Stimulated activated naive CD4-positive, alpha-beta T cell (primary cell): ENCODE measurements at regions not wholly inside any gene's neighbourhood (a gene's known extent, or its start where the extent isn't known, plus 50 kb on each side); places are given as distances from the start of the nearest gene placed in this dataset.
"Not testable (repeated sequence)": the region's sequence is repeated elsewhere in the genome, so short reads cannot be mapped to it uniquely, and the experiment has no call there.

Experiments
- DNase-seq, 6 experiments: peaks; one replicate each; lab custom pipeline; 2025; lab: John Stamatoyannopoulos, UW

- no peak for DNase-seq
These were observed 110.9 kb downstream of the FHIP1A start for GRCh38 chr4:151519728-151520415.

- no peak for DNase-seq
These were observed 114.0 kb downstream of the FHIP1A start for GRCh38 chr4:151522866-151523519.

- no peak for DNase-seq
These were observed 115.6 kb downstream of the FHIP1A start for GRCh38 chr4:151524610-151525009.

- DNase-seq = not testable (repeated sequence)
These were observed 117.5 kb downstream of the FHIP1A start for GRCh38 chr4:151526489-151526888.

- no peak for DNase-seq
These were observed 118.7 kb downstream of the FHIP1A start for GRCh38 chr4:151527699-151528098.

- no peak for DNase-seq
These were observed 120.2 kb downstream of the FHIP1A start for GRCh38 chr4:151529187-151529586.

GRCh38 chr4:151530230-151530629 lies 121.3 kb downstream of the FHIP1A start:
- no peak for DNase-seq

- no peak for DNase-seq
These were observed 121.8 kb downstream of the FHIP1A start for GRCh38 chr4:151530783-151531182.

- no peak for DNase-seq
These were observed 123.2 kb downstream of the FHIP1A start for GRCh38 chr4:151532001-151532708.

- no peak for DNase-seq
These were observed 125.2 kb downstream of the FHIP1A start for GRCh38 chr4:151534195-151534594.

GRCh38 chr4:151535366-151535765 lies 126.4 kb downstream of the FHIP1A start:
- DNase-seq = no peak

GRCh38 chr4:151537687-151538086 lies 128.7 kb downstream of the FHIP1A start:
- DNase-seq = no peak

- DNase-seq = no peak
These were observed 130.0 kb downstream of the FHIP1A start for GRCh38 chr4:151538963-151539362.

- no peak for DNase-seq
These were observed 131.9 kb downstream of the FHIP1A start for GRCh38 chr4:151540728-151541388.

GRCh38 chr4:151541389-151542071 lies 132.6 kb downstream of the FHIP1A start:
- DNase-seq = no peak

GRCh38 chr4:151548708-151549107 lies 139.7 kb downstream of the FHIP1A start:
- DNase-seq = no peak

- not testable (repeated sequence) for DNase-seq
These were observed 140.4 kb downstream of the FHIP1A start for GRCh38 chr4:151549378-151549777.

- no peak for DNase-seq
These were observed 144.9 kb downstream of the FHIP1A start for GRCh38 chr4:151553874-151554273.

- DNase-seq = no peak
These were observed 146.4 kb downstream of the FHIP1A start for GRCh38 chr4:151555151-151555945.

- DNase-seq = no peak
These were observed 149.6 kb downstream of the FHIP1A start for GRCh38 chr4:151558496-151559113.

GRCh38 chr4:151559595-151559994 lies 150.6 kb downstream of the FHIP1A start:
- no peak for DNase-seq
